ENCODE measurements at regions not wholly inside any gene's neighbourhood (a gene's known extent, or its start where the extent isn't known, plus 50 kb on each side); places are given as distances from the start of the nearest gene placed in this dataset.

- no peak for DNase-seq (ENCODE audit: low read depth)
Observed at GRCh38 chr2:70397186-70397585, 95.3 kb upstream of the FAM136A start.

GRCh38 chr2:70396612-70397011 is 94.7 kb upstream of the FAM136A start:
- no peak for DNase-seq (ENCODE audit: low read depth)

- no peak for DNase-seq (ENCODE audit: low read depth)
Observed at GRCh38 chr2:70393881-70394280, 92.0 kb upstream of the FAM136A start.

- DNase-seq (ENCODE audit: low read depth) = no peak
Observed at GRCh38 chr2:70391988-70392387, 90.1 kb upstream of the FAM136A start.

GRCh38 chr2:70391259-70391658 is 89.4 kb upstream of the FAM136A start:
- DNase-seq (ENCODE audit: low read depth) = no peak

- no peak for DNase-seq (ENCODE audit: low read depth)
Observed at GRCh38 chr2:70388813-70389212, 86.9 kb upstream of the FAM136A start.

GRCh38 chr2:70388128-70388527 is 86.3 kb upstream of the FAM136A start:
- DNase-seq (ENCODE audit: low read depth) = no peak

- DNase-seq (ENCODE audit: low read depth) = peak; percentile 49
Observed at GRCh38 chr2:70385966-70386595, 84.2 kb upstream of the FAM136A start.

- DNase-seq (ENCODE audit: low read depth) = no peak
Observed at GRCh38 chr2:70385204-70385603, 83.3 kb upstream of the FAM136A start.

GRCh38 chr2:70381821-70382220 is 80.0 kb upstream of the FAM136A start:
- DNase-seq (ENCODE audit: low read depth) = peak; percentile 75

- DNase-seq (ENCODE audit: low read depth) = no peak
Observed at GRCh38 chr2:70381235-70381634, 79.4 kb upstream of the FAM136A start.

- no peak for DNase-seq (ENCODE audit: low read depth)
Observed at GRCh38 chr2:70380621-70381020, 78.8 kb upstream of the FAM136A start.

- no peak for DNase-seq (ENCODE audit: low read depth)
Observed at GRCh38 chr2:70374616-70375015, 72.7 kb upstream of the FAM136A start.

GRCh38 chr2:70371753-70372152 is 69.9 kb upstream of the FAM136A start:
- peak; percentile 62 for DNase-seq (ENCODE audit: low read depth)

- no peak for DNase-seq (ENCODE audit: low read depth)
Observed at GRCh38 chr2:70369082-70369481, 67.2 kb upstream of the FAM136A start.

GRCh38 chr2:70368545-70368944 is 66.7 kb upstream of the FAM136A start:
- no peak for DNase-seq (ENCODE audit: low read depth)

- peak; percentile 11 for DNase-seq (ENCODE audit: low read depth)
Observed at GRCh38 chr2:70367722-70368323, 66.0 kb upstream of the FAM136A start.

GRCh38 chr2:70362661-70363060 is 60.8 kb upstream of the FAM136A start:
- no peak for DNase-seq (ENCODE audit: low read depth)

- no peak for DNase-seq (ENCODE audit: low read depth)
Observed at GRCh38 chr2:70360661-70361270, 58.9 kb upstream of the FAM136A start.

- DNase-seq (ENCODE audit: low read depth) = no peak
Observed at GRCh38 chr2:70357684-70358071, 55.8 kb upstream of the FAM136A start.

- no peak for DNase-seq (ENCODE audit: low read depth)
Observed at GRCh38 chr2:70356941-70357683, 55.2 kb upstream of the FAM136A start.

GRCh38 chr2:70354264-70354949 is 52.5 kb upstream of the FAM136A start:
- DNase-seq (ENCODE audit: low read depth) = no peak

All from amniotic epithelial cell (primary cell).